ENCODE measurements at regions not wholly inside any gene's neighbourhood (a gene's known extent, or its start where the extent isn't known, plus 50 kb on each side); places are given as distances from the start of the nearest gene placed in this dataset.

DNA sequence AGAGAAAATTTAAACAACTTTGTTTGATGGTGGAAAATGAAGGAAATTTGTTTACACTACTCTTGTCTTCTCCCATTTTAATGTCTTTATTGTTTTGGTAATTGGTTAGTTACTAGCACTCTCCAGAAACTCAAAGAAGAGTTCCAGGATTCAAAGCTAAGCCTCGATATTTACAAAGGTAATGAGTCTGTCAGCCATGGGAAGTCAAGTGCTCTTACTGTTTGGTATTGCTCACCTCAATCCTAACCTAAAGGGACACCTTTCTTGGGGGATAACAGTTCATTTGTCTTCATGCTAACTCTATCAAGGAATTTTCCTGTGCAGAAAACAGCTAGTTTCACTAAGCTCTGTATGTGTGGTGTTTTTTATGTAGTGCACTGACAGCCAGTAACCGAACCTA is 222.9 kb upstream of the LMO3 start:
- ATAC-seq (no peak), DNase-seq (no peak)
- Histone ChIP-seq H3K27me3 (no peaks in the 10 kb centered on the region), H3K36me3 (no peaks in the 10 kb centered on the region), H3K27ac (no peak overlapping the region), H3K4me3 (no peak overlapping the region), H3K9me3 (peaks cover 0 to 4% (median 0%) of the 10 kb centered on the region in 4 donors), H3K4me1 (no peaks in the 10 kb centered on the region)
- TF ChIP-seq, protein P1, sequence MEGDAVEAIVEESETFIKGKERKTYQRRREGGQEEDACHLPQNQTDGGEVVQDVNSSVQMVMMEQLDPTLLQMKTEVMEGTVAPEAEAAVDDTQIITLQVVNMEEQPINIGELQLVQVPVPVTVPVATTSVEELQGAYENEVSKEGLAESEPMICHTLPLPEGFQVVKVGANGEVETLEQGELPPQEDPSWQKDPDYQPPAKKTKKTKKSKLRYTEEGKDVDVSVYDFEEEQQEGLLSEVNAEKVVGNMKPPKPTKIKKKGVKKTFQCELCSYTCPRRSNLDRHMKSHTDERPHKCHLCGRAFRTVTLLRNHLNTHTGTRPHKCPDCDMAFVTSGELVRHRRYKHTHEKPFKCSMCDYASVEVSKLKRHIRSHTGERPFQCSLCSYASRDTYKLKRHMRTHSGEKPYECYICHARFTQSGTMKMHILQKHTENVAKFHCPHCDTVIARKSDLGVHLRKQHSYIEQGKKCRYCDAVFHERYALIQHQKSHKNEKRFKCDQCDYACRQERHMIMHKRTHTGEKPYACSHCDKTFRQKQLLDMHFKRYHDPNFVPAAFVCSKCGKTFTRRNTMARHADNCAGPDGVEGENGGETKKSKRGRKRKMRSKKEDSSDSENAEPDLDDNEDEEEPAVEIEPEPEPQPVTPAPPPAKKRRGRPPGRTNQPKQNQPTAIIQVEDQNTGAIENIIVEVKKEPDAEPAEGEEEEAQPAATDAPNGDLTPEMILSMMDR (IDR thresholded peaks at IDR 0.05), result no peak
- no peak for TF ChIP-seq POLR2A (IDR thresholded peaks at IDR 0.05)
- intact Hi-C loops (cut with DNase I), result no loop called here
- WGBS (ENCODE audit: insufficient coverage, low coverage, low lambda C conversion rate, missing lambda C conversion rate), result 44% methylated on average over 2 of the region's 2 CpGs

- no peak for TF ChIP-seq POLR2A (IDR thresholded peaks at IDR 0.05)
- TF ChIP-seq, protein P1 (IDR thresholded peaks at IDR 0.05), result no peak
- no peak for DNase-seq
Observed at GRCh38 chr12:16807731-16808130, 201.8 kb upstream of the LMO3 start.

GRCh38 chr12:16796168-16796567 is 190.2 kb upstream of the LMO3 start:
- no peaks in the 10 kb centered on the region for H3K9me3 ChIP-seq
- H3K27me3 ChIP-seq, result no peaks in the 10 kb centered on the region
- ATAC-seq, result no peak
- H3K27ac ChIP-seq, result no peak overlapping the region
- no peak for DNase-seq
- TF ChIP-seq, protein P1 (IDR thresholded peaks at IDR 0.05), result no peak
- no peak for TF ChIP-seq POLR2A (IDR thresholded peaks at IDR 0.05)
- no peaks in the 10 kb centered on the region for H3K4me1 ChIP-seq
- intact Hi-C loops (cut with DNase I), result no loop called here
- H3K4me3 ChIP-seq, result no peak overlapping the region
- no peaks in the 10 kb centered on the region for H3K36me3 ChIP-seq
- WGBS (ENCODE audit: insufficient coverage, low coverage, low lambda C conversion rate, missing lambda C conversion rate), result 36% methylated on average over 1 of the region's 1 CpG

More at GRCh38 chr12:16807731-16808130, 201.8 kb upstream of the LMO3 start:
- ATAC-seq, result no peak
- no peak overlapping the region for H3K27ac ChIP-seq
- no peaks in the 10 kb centered on the region for H3K27me3 ChIP-seq
- H3K4me3 ChIP-seq, result no peak overlapping the region
- intact Hi-C loops (cut with DNase I), result no loop called here
- WGBS (ENCODE audit: insufficient coverage, low coverage, low lambda C conversion rate, missing lambda C conversion rate), result 61% methylated on average over 4 of the region's 4 CpGs
- H3K9me3 ChIP-seq, result no peaks in the 10 kb centered on the region
- no peaks in the 10 kb centered on the region for H3K36me3 ChIP-seq
- no peaks in the 10 kb centered on the region for H3K4me1 ChIP-seq

- no peaks in the 10 kb centered on the region for H3K9me3 ChIP-seq
- DNase-seq, result no peak
- no peak for TF ChIP-seq POLR2A (IDR thresholded peaks at IDR 0.05)
- TF ChIP-seq, protein P1 (IDR thresholded peaks at IDR 0.05), result no peak
Observed at GRCh38 chr12:16789204-16789790, 183.3 kb upstream of the LMO3 start.

More at GRCh38 chr12:16789204-16789790, 183.3 kb upstream of the LMO3 start:
- 55% methylated on average over 8 of the region's 8 CpGs for WGBS (ENCODE audit: insufficient coverage, low coverage, low lambda C conversion rate, missing lambda C conversion rate)
- no peak overlapping the region for H3K4me3 ChIP-seq
- H3K36me3 ChIP-seq, result no peaks in the 10 kb centered on the region
- intact Hi-C loops (cut with DNase I), result no loop called here
- no peak overlapping the region for H3K27ac ChIP-seq
- no peaks in the 10 kb centered on the region for H3K4me1 ChIP-seq
- H3K27me3 ChIP-seq, result no peaks in the 10 kb centered on the region
- ATAC-seq, result no peak

Measured in right lobe of liver (tissue), 6 donors.